Activated gamma-delta T cell (primary cell): ENCODE measurements at regions not wholly inside any gene's neighbourhood (a gene's known extent, or its start where the extent isn't known, plus 50 kb on each side); places are given as distances from the start of the nearest gene placed in this dataset.

ENCODE experiments used
- DNase-seq: peaks from one replicate; lab custom pipeline; 2025; lab: John Stamatoyannopoulos, UW

DNA sequence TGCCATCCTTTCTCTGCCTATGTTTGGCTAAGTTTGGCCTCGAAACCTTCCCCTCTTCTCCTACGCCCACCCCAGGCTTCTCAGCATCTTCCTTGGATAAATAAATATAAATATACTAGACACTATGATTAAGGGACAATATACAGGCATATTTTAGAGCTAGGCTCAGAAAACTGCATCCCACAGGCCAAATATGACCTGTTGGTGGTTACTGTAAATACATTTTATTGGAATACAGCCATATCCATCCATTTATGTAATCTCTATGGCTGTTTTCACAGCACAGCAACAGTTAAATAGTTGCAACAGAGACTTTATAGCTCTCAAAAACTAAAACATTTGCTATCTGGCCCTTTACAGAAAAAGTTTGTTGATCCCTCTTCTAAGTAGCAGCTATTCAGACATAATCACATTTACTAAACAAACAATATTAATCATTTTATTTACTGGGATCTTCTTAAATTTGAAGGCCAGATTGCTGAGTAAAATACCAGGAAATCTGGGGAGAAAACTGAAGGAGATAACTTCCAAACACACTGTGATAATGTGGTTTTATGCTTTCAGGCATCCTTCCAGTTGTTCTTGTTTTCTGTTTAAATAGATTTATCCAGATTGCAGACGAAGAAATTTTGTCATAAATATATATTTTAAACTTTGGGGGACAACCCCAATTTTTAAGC lies 269.7 kb upstream of the THRB start:
- no peak for DNase-seq

DNA sequence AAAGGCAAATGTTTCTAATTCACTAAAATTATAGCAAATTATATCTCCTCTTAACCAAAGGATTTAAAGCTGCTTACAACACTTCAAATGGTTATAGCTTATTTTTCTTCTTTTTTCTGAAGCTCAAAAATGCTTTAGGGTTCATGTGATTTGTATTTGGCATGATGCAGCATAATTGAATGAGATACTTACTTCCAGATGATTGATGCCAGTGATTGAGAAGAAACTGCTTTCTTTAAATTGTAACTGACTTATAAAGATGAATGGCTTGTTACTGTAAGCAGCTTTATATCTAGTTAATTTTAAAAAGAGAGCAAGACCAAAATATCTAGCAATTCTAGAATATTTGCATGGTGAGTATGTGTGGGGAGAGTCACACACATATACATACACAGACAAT lies 270.7 kb upstream of the THRB start:
- no peak for DNase-seq

GRCh38 chr3:24769918-24770317 lies 275.3 kb upstream of the THRB start:
- no peak for DNase-seq

DNA sequence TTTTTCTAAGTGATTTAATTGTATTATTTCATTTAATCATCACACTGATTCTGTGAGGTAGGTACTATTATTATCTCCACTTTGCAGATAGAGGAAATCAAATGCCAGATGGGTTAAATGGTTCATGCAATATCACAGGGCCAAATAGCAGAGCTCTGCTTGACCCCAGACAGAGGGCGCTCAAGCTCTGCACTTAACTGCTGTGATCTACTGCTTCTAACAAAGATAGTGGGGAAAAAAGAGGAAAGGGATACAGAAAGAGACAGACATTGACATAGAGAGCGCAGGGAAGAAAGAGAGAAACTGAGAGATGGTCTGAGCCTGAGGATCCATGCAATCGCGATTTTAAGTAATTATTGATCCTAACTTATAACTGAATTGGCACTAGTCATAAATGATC lies 279.1 kb upstream of the THRB start:
- DNase-seq: no peak

- DNase-seq: no peak
Observed at GRCh38 chr3:24780991-24781390, 286.3 kb upstream of the THRB start.

- no peak for DNase-seq
Observed at GRCh38 chr3:24781454-24781853, 286.8 kb upstream of the THRB start.

- no peak for DNase-seq
Observed at GRCh38 chr3:24793896-24794295, 299.2 kb upstream of the THRB start.

- no peak for DNase-seq
Observed at GRCh38 chr3:24802614-24803013, 308.0 kb upstream of the THRB start.

DNA sequence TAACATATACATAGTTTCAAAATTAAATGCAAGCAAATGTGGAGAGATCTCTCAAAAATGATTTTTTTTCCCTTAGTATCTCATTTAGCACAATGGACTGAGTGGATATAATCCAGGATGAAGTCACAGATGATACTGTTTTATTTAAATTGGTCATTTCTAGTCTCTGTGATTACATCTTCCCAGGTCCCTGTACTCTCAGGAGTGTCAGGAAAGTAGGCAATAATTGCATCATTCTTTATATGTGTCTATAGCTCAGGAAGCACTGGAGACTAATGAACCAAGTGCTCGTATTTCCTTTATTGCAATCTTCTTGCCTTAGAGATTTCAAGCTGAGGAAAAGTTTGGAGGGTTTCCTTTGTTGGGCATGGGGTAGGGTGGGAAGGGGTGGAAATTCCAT lies 309.4 kb upstream of the THRB start:
- DNase-seq: no peak

DNA sequence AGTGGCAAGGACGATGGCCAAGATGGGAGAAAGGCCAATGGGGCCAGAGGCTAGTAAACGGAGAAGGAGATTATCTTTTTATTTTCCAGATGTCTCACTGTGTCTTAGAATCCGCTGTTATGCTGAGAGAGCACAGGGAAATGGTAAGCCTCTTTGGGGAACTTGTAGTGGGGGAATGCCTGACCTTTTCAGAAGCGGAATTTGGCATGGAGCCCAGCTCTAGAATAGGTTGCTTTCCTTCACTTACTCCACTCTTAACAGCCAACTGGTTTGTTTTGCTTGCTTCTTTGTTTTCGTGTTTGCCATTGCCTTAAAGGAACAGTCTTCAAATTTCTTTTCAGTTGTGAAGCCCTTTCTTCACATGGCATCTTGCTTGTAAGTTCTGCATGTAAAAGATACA lies 316.2 kb upstream of the THRB start:
- no peak for DNase-seq

- DNase-seq: no peak
Observed at GRCh38 chr3:24812116-24812515, 317.5 kb upstream of the THRB start.

- no peak for DNase-seq
Observed at GRCh38 chr3:24818055-24818454, 323.4 kb upstream of the THRB start.

DNA sequence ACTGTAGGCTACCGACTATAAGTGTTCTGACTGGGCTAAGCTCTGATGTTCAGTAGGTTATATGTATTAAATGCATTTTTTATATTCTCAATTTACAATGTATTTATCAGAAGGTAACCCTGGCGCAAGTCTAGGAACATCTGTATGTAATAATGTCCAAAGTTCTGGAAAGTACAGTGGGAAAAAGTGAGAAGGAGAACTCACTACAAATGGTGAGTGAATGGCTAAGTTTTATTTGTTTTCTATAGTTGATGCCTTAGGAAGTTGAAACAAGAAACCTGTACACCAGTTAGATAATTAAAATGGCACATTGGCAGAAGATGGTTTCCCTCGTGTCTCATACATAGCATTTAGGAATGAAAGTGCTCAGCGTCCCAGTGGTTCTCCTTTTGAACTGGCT lies 333.4 kb upstream of the THRB start:
- no peak for DNase-seq

- DNase-seq: no peak
Observed at GRCh38 chr3:24828551-24828950, 333.9 kb upstream of the THRB start.

DNA sequence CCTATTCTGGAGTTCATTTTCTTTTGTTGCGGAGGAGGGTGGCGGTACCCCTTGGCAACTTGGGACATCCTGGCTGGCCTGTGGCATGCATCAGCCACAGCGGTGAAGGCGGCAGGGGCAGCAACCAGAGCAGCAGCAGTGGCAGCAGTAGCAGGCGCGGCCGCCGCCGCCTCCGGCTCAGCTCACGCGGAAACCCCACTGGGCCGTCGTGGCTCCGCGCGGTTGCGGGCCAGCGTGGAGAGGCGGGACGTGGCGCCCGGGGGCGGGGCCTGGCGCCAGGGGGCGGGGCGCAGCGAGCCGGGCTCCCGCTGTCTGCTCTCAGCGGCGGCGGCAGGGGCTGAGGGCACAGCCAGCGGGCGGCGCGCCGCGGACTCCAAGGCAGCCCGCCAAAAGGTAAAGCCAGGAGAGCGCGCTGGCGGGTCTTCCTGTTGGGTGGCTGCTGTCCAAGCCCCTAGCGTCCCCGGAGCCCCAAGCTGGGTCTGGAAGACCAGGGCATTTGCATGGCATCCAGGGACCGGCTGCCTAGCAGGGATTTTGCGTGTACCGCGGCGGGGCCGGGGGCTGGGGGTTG lies 334.4 kb upstream of the THRB start:
- peak; percentile 6 for DNase-seq

- DNase-seq: no peak
Observed at GRCh38 chr3:24829629-24830229, 335.1 kb upstream of the THRB start.

DNA sequence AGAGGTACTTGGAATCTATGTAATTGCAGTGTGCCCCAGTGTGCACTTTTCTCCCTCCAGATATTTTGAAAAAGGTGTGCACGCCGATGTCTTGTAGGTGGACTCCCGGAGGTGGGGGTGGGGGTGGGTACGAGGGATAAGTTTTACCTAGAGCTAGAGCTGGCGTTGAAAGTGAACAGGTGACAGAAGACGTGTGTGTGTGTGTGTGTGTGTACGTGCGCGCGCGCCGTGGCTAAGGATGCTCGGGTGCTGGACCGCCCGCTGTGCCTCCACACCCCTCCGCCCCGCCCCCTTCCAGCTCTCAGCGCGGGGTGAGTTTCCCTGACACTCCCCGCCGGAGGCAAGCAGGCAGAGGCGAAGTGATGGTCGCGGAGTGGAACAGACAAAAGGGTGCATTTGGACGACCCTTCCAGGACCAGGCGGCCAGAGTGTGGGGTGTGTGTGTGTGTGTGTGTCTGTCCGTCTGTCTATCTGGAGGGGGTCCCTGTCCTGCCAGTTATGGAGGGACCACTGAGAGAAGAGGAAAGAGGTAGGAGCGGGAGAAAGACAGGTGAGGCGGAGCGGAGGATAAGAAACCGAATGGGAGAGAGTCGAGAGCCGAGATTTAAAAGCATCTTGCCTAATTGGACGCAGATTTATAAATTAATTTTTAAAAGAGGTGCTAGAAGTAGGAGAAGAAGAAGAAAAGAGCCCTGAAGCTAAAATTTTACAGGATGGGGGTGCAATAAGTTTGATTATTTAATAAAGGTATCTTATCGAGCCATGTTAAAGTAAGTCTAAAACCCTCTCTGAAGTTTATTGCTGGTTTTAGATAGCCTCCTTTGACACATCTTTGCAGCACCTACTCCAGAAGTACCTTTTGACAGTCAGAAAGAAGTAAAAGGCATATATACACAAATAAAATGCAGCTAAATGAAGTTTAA lies 335.8 kb upstream of the THRB start:
- no peak for DNase-seq

DNA sequence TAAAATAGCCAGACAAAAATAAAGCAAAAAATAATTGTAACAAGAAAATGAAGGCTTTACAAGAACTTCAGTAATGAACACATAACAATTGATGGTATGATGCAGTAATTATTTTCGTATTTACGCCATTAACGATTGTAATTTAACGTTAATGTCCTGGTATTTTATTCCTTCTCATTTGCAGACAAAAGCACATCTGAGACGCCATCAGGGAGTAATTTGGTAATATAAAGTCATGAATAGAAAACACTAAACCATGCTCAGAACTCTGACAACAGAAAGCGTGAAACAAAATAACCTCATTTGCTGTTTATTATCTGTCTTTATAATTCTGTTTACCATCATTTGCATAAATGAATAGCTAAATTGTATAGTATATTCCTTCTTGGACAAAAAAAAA lies 336.6 kb upstream of the THRB start:
- DNase-seq: no peak

- DNase-seq: no peak
Observed at GRCh38 chr3:24832891-24833290, 338.2 kb upstream of the THRB start.

DNA sequence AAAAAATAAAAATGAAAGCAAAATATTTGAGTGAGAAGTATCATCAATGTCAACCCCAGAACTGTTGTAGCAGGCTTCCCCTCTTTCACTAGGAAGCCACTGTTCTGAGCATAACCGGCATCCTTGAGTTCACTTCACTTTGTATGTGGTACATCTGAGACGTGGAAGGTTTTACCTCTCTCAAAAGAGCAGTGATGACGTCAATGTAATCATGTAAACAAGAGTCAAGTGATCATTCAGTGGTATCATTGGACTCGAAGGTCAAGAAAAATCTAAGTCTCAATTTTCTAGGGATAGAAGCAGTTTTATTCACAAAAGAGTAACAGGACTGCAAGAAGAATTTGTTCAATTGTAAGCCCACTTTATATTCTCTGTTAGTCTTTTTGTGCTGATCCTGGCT lies 339.8 kb upstream of the THRB start:
- no peak for DNase-seq

DNA sequence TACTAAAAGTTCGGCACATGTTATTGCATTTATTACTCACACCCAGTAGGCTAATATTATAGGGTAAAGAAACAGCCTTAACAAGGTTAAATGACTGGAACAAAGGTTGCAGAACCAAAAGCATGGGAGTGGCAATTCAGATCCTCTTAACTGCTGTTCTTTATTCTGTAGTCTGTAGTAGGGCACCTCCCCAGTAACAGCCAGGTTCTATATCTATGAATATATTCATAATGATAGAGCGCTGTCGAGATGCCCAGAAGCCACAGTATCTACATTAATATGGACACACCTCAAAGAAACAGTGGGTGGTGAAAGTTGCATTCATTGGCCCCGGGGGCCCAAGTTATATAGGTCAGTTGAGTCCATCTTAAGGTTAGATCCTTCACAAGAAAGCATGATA lies 340.9 kb upstream of the THRB start:
- no peak for DNase-seq

GRCh38 chr3:24837601-24838000 lies 343.0 kb upstream of the THRB start:
- DNase-seq: no peak

DNA sequence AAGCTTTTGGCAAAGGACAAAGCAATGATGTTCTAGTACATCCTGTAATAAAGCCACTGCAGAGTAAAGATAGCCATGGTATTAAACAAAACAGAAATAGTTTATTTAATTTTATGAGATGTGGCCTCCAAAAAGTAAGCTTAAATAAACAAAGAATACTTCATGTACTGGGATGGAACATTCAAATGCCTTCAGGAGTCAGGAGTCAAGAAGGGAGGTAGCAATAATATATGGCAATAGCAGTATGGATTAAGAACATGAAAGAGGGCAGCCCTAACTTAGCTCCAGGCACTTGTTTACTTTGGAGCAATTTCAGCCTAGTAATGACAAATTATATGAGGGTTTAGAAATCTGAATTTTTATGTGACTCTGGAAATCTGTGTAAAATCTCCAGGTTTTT lies 343.9 kb upstream of the THRB start:
- DNase-seq: no peak
